WERI-Rb-1 (cell line): ENCODE measurements at regions not wholly inside any gene's neighbourhood (a gene's known extent, or its start where the extent isn't known, plus 50 kb on each side); places are given as distances from the start of the nearest gene placed in this dataset.

Experiments
- DNase-seq: peaks from one replicate; pipeline ENCODE4 v3.0.0-alpha.2; 2020
- H3K27ac ChIP-seq: fragments of 250-450 bp; sonication (Bioruptor Pico); 2 replicates; pipeline ENCODE4 v1.5.1; 2020; ENCODE audit warnings: mild to moderate bottlenecking, moderate library complexity
- H3K27me3 ChIP-seq: fragments of 250-450 bp; sonication (Bioruptor Pico); 2 replicates; pipeline ENCODE4 v1.5.1; 2021; ENCODE audit warnings: mild to moderate bottlenecking, low read depth, moderate library complexity; ENCODE audit not compliant: insufficient read depth, severe bottlenecking
- H3K36me3 ChIP-seq: fragments of 250-450 bp; sonication (Bioruptor Pico); 2 replicates; pipeline ENCODE4 v1.5.1; 2020; ENCODE audit warnings: mild to moderate bottlenecking, moderate library complexity
- H3K4me3 ChIP-seq: 2 replicates; pipeline ENCODE4 v1.5.1; 2011; ENCODE audit warnings: low read depth, mild to moderate bottlenecking, control low read depth, low read length
- H3K9me3 ChIP-seq: fragments of 250-450 bp; sonication (Bioruptor Pico); 2 replicates; pipeline ENCODE4 v1.5.1; 2021; ENCODE audit warnings: mild to moderate bottlenecking, moderate library complexity; ENCODE audit not compliant: severe bottlenecking
- TF ChIP-seq, protein P1 (sequence below): IDR thresholded peaks from 2 replicates; pipeline ENCODE4 v1.5.1; 2011; ENCODE audit warnings: low read depth, mild to moderate bottlenecking, control low read depth, inconsistent platforms, low read length

DNA sequence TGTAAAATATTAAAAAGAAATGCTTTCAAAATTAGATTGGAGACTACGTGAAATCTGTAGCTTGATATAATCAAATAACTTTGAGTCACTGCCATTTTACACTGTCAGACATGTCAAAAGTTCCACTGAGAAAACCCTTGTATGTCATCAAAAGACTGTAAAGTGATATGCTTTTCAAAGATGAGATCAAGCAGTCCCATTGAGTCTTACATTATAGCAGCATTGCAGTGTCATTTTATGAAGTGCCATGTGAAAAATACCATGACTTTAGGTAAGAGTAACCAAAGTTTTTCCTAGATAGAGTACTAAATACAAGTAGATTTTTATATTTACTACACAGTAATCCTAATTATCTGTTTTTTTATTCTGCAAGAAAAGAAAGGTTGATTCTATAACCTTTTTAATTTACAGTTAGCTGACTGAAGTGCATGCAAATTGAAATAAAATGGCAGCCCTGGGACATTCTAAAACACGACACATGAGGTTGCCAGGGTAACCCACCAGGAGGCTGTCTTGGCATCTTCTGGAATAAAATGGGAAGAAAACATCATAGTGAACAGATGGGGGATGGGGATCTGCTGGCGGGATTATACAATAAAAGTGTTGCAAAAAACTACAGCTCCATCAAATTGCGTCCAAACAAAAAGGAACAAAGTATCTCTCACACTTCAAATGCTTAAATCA is 91.3 kb upstream of the TMEM106B start:
- no peak overlapping the region for H3K4me3 ChIP-seq
- TF ChIP-seq, protein P1, sequence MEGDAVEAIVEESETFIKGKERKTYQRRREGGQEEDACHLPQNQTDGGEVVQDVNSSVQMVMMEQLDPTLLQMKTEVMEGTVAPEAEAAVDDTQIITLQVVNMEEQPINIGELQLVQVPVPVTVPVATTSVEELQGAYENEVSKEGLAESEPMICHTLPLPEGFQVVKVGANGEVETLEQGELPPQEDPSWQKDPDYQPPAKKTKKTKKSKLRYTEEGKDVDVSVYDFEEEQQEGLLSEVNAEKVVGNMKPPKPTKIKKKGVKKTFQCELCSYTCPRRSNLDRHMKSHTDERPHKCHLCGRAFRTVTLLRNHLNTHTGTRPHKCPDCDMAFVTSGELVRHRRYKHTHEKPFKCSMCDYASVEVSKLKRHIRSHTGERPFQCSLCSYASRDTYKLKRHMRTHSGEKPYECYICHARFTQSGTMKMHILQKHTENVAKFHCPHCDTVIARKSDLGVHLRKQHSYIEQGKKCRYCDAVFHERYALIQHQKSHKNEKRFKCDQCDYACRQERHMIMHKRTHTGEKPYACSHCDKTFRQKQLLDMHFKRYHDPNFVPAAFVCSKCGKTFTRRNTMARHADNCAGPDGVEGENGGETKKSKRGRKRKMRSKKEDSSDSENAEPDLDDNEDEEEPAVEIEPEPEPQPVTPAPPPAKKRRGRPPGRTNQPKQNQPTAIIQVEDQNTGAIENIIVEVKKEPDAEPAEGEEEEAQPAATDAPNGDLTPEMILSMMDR, result no peak
- no peak for DNase-seq
- no peaks in the 10 kb centered on the region for H3K27me3 ChIP-seq
- H3K36me3 ChIP-seq, result no peaks in the 10 kb centered on the region
- H3K9me3 ChIP-seq, result no peaks in the 10 kb centered on the region
- no peak overlapping the region for H3K27ac ChIP-seq

DNA sequence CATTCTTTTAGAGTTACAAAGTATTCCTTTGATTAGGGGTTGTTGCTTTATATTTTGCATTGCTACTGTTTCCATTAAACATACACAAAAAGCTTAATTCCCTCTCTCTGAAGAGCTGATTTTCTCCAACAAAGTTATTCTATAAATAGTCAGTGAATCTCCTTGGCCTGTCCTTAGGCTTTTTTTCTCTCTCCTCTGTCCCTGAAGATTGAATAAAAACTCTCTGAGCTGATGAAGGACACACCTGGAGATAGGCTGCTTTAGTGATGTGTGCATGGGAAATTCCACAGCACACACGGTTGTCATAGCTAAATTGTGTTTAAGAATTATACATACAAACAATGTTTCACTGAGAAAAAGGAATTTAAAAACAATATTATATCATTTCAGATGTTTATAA is 90.5 kb upstream of the TMEM106B start:
- H3K27ac ChIP-seq, result no peak overlapping the region
- H3K36me3 ChIP-seq, result no peaks in the 10 kb centered on the region
- H3K27me3 ChIP-seq, result no peaks in the 10 kb centered on the region
- TF ChIP-seq, protein P1, result no peak
- DNase-seq, result no peak
- no peak overlapping the region for H3K4me3 ChIP-seq
- no peaks in the 10 kb centered on the region for H3K9me3 ChIP-seq

DNA sequence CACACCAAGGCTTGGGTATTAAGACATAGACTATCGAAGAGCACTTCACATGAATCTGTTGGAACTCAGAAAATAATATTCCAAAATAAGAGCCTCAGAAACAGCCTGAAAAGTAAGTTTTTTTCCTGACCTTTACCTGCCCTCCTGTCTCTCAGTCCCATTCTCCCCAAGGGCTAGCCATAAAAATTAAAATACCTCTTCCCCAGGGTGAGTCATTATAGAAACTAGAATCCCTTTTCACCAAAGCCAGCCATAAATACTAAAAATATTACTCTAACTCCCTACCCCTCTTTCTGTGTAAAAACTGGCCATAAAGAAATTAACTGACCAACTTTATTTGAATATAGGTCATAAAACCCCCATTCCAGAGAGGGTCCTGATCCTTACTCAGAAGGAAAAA is 87.9 kb upstream of the TMEM106B start:
- Histone ChIP-seq H3K9me3 (no peaks in the 10 kb centered on the region), H3K27ac (no peak overlapping the region)

DNA sequence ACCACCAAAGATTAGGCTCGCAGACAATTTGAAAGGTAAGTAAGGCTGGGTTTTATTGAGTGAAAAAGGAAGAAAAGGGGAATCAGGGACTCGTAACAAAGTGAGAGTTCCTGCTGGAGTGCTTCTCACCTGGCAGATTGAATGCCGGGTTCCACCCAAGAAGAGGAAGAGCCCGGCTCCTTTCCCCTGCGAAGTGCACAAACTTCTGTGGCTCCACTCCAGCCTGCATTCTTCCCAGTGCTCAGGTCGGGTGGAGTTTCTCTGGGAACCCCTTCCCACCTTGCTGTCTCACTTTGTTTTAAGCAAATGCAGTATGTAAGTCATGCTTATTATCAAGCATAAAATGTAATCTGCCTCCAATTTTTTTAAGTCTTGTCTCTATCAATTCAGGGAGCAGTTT is 87.1 kb upstream of the TMEM106B start:
- no peak overlapping the region for H3K4me3 ChIP-seq
- no peaks in the 10 kb centered on the region for H3K27me3 ChIP-seq
- H3K36me3 ChIP-seq, result no peaks in the 10 kb centered on the region
- no peak for DNase-seq
- H3K9me3 ChIP-seq, result no peaks in the 10 kb centered on the region
- TF ChIP-seq, protein P1, result no peak
- H3K27ac ChIP-seq, result no peak overlapping the region

More for the DNA sequence above, 87.9 kb upstream of the TMEM106B start:
- H3K36me3 ChIP-seq, result no peaks in the 10 kb centered on the region
- no peak for DNase-seq
- H3K27me3 ChIP-seq, result no peaks in the 10 kb centered on the region
- H3K4me3 ChIP-seq, result no peak overlapping the region
- TF ChIP-seq, protein P1, result no peak

DNA sequence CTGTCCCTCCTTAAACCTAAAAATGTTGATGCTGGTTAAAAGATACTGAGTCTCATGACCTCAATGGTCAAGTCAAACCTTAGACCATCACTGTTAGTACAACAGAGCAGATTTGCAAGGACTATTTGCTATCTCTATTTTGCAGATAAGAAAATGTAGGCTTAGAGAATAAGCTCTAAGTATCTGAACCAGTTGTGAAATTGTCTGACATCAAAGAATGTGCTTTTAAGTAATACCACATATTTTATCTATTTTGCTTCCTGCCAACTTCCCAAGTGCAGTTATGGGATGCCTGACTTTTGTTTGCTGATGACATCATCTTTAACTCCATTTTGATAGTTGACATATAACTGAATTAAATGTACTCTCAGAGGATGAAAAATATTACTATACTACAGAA is 83.6 kb upstream of the TMEM106B start:
- H3K9me3 ChIP-seq, result no peaks in the 10 kb centered on the region
- H3K36me3 ChIP-seq, result no peaks in the 10 kb centered on the region
- no peaks in the 10 kb centered on the region for H3K27me3 ChIP-seq
- H3K4me3 ChIP-seq, result no peak overlapping the region
- DNase-seq, result no peak
- no peak overlapping the region for H3K27ac ChIP-seq
- TF ChIP-seq, protein P1, result no peak

DNA sequence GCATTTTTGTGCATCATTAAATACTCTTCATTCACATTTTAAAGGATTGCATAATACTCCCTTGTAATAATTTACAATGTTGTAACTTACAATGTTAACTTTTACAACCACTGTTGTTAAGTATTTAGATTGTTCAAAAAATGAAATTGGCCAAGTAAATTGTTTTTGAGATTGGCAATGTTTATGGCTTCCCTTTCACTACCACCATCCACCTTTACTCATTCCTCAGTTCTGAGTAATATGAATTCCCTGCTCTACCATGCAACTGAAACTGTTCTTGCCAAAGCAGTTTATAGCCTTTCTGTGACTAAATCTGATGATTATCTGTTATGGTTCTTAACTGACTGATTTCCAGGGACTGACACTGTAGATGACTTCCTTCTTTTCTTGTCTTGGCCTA is 80.5 kb upstream of the TMEM106B start:
- Histone ChIP-seq H3K4me3 (no peak overlapping the region), H3K9me3 (no peaks in the 10 kb centered on the region), H3K27ac (no peak overlapping the region), H3K36me3 (no peaks in the 10 kb centered on the region), H3K27me3 (no peaks in the 10 kb centered on the region)
- TF ChIP-seq, protein P1, result no peak
- no peak for DNase-seq
